SK-N-SH (cell line): ENCODE measurements at regions not wholly inside any gene's neighbourhood (a gene's known extent, or its start where the extent isn't known, plus 50 kb on each side); places are given as distances from the start of the nearest gene placed in this dataset.

Source experiments
- CTCF ChIP-seq: fragments of 200-600 bp; sonication (generic); IDR thresholded peaks from 2 replicates; pipeline ENCODE4 v1.6.1; 2017; ENCODE audit warnings: antibody characterized with exemption, mild to moderate bottlenecking, moderate library complexity
- EP300 ChIP-seq, 2 experiments: IDR thresholded peaks; 2 replicates each; pipeline versions ENCODE4 v1.4.0 to v1.6.1; 2012; ENCODE audit warnings: borderline replicate concordance in 1 of 2, low read depth in 1 of 2, low read length in 1 of 2
- EZH2phosphoT487 ChIP-seq: fragments of 200-600 bp; sonication (generic); IDR thresholded peaks from 2 replicates; pipeline ENCODE4 v1.6.1; 2017; ENCODE audit warnings: low read depth, mixed run types, mild to moderate bottlenecking, antibody characterized with exemption, moderate library complexity, borderline replicate concordance
- GABPA ChIP-seq: IDR thresholded peaks from 2 replicates; pipeline ENCODE4 v1.4.0; 2012; ENCODE audit warnings: low read depth, mild to moderate bottlenecking
- PBX3 ChIP-seq: IDR thresholded peaks from 2 replicates; pipeline ENCODE4; 2012
- POLR2AphosphoS5 ChIP-seq: IDR thresholded peaks from 2 replicates; pipeline ENCODE4 v1.6.1; 2012; ENCODE audit warnings: low read depth, low read length
- TAF1 ChIP-seq: IDR thresholded peaks from 2 replicates; pipeline ENCODE4 v1.6.1; 2012; ENCODE audit warnings: low read depth, mild to moderate bottlenecking, low read length, moderate library complexity, borderline replicate concordance
- USF2 ChIP-seq: fragments of 150-350 bp; IDR thresholded peaks from 2 replicates; pipeline ENCODE4 v1.6.1; 2017; ENCODE audit warnings: antibody characterized with exemption, low read length, low read depth, borderline replicate concordance
- TF ChIP-seq, protein P1 (sequence below): IDR thresholded peaks from 2 replicates; pipeline ENCODE4 v1.6.1; 2012; ENCODE audit warnings: mild to moderate bottlenecking, low read depth, low read length, moderate library complexity
- TF ChIP-seq, protein P2 (sequence below): IDR thresholded peaks from 2 replicates; pipeline ENCODE4 v1.4.0; 2012; ENCODE audit warnings: low read depth, borderline replicate concordance

DNA sequence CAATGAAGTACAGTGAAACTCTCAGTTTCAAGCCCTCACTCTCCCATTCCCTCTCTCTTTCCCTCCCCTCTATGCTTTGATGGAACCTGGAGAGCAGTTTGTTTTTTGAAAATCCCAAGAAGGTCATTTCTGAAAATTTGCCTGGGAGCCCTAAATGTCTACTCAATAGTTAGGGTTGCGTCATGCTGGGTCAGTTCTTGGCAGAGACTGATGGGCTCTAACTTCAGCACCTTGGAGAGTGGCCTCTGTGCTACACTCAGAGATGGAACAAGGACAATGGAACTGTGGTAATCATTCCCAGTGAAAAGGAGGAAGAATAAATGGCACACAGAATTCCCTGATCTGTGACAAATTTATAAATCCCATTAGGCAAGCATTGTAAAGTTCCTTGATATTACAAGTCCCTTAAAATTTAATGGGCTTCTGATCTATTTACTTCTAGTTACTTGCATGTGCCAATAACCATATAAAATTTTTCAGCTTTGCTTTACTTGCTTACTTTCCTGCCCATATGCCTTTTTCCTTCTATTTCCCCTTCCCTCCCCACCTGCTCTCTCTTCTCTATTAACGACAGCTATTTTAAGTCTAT is 182.9 kb upstream of the KCND3 start:
- TF ChIP-seq GABPA (no peak), TAF1 (no peak), USF2 (no peak), CTCF (no peak), PBX3 (no peak), POLR2AphosphoS5 (no peak), EZH2phosphoT487 (no peak), EP300 (IDR thresholded peaks at IDR 0.05; ENCODE audit: borderline replicate concordance in 1 of 2, low read depth in 1 of 2, low read length in 1 of 2) (no peak)
- TF ChIP-seq, protein P1, sequence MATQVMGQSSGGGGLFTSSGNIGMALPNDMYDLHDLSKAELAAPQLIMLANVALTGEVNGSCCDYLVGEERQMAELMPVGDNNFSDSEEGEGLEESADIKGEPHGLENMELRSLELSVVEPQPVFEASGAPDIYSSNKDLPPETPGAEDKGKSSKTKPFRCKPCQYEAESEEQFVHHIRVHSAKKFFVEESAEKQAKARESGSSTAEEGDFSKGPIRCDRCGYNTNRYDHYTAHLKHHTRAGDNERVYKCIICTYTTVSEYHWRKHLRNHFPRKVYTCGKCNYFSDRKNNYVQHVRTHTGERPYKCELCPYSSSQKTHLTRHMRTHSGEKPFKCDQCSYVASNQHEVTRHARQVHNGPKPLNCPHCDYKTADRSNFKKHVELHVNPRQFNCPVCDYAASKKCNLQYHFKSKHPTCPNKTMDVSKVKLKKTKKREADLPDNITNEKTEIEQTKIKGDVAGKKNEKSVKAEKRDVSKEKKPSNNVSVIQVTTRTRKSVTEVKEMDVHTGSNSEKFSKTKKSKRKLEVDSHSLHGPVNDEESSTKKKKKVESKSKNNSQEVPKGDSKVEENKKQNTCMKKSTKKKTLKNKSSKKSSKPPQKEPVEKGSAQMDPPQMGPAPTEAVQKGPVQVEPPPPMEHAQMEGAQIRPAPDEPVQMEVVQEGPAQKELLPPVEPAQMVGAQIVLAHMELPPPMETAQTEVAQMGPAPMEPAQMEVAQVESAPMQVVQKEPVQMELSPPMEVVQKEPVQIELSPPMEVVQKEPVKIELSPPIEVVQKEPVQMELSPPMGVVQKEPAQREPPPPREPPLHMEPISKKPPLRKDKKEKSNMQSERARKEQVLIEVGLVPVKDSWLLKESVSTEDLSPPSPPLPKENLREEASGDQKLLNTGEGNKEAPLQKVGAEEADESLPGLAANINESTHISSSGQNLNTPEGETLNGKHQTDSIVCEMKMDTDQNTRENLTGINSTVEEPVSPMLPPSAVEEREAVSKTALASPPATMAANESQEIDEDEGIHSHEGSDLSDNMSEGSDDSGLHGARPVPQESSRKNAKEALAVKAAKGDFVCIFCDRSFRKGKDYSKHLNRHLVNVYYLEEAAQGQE: peak; percentile 97
- TF ChIP-seq, protein P2, sequence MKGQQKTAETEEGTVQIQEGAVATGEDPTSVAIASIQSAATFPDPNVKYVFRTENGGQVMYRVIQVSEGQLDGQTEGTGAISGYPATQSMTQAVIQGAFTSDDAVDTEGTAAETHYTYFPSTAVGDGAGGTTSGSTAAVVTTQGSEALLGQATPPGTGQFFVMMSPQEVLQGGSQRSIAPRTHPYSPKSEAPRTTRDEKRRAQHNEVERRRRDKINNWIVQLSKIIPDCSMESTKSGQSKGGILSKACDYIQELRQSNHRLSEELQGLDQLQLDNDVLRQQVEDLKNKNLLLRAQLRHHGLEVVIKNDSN: no peak
